Adrenal gland (tissue), 9 donors: ENCODE measurements at regions not wholly inside any gene's neighbourhood (a gene's known extent, or its start where the extent isn't known, plus 50 kb on each side); places are given as distances from the start of the nearest gene placed in this dataset.

Experiments
- DNase-seq, 7 donors: peaks; one replicate each; pipeline ENCODE4 v3.0.0-alpha.2; 2019 to 2020
- H3K27ac ChIP-seq, 5 donors: fragments of 200-600 bp; sonication (generic) in 4 of 5; 1 replicate in 3 of 5; 2 replicates in 2 of 5; pipeline versions ENCODE4 v1.5.1 to v1.8.0; 2016 to 2020; ENCODE audit warnings: mild to moderate bottlenecking in 1 of 5
- H3K27me3 ChIP-seq: fragments of 200-600 bp; 2 replicates; pipeline ENCODE4 v1.8.0; 2021
- H3K36me3 ChIP-seq, 2 donors: fragments of 200-600 bp; replicated peaks in 1 of 2; 1 replicate in 1 of 2; 2 replicates in 1 of 2; pipeline versions ENCODE4 v1.5.1 to v1.8.0; 2018 to 2022
- H3K4me1 ChIP-seq, 2 donors: fragments of 200-600 bp; replicated peaks in 1 of 2; 1 replicate in 1 of 2; 2 replicates in 1 of 2; pipeline versions ENCODE4 v1.5.1 to v1.8.0; 2018 to 2021
- H3K4me3 ChIP-seq, 4 donors: fragments of 200-600 bp; sonication (generic) in 3 of 4; one replicate each; pipeline ENCODE4 v1.5.1; 2016 to 2018
- H3K9me3 ChIP-seq, 3 donors: fragments of 200-600 bp; sonication (generic) in 1 of 3; replicated peaks in 1 of 3; 1 replicate in 2 of 3; 2 replicates in 1 of 3; pipeline versions ENCODE4 v1.5.1 to v1.8.0; 2016 to 2021
- POLR2A ChIP-seq, 2 donors: fragments of 450-650 bp; IDR thresholded peaks; one replicate each; pipeline ENCODE4 v1.6.1; 2017; ENCODE audit warnings: antibody characterized with exemption in 2 of 2, mild to moderate bottlenecking in 2 of 2, moderate library complexity in 1 of 2
- WGBS, 4 donors: extraction: QIAGEN DNeasy Blood & Tissue Kit in 2 of 4; methylation state at CpG; one replicate each; pipeline versions ENCODE4 v1.1.5 to v1.1.7; 2013 to 2017; 5-methylcytosine and 5-hydroxymethylcytosine counted together
- intact Hi-C, 2 donors: fragments of 100-400 bp; cut with DNase I; formaldehyde crosslinking; loops; one replicate each; pipeline versions ENCODE4 v1.14.1 to v1.15.0; 2022 to 2023
- TF ChIP-seq, protein P1 (sequence below), 6 experiments: fragments of 450-650 bp in 4 of 6; fragments of 200-600 bp in 2 of 6; sonication (generic) in 1 of 6; IDR thresholded peaks; 1 replicate in 5 of 6; 2 replicates in 1 of 6; pipeline versions ENCODE4 v1.5.1 to v1.8.0; 2016 to 2021; ENCODE audit warnings: antibody characterized with exemption in 6 of 6, mild to moderate bottlenecking in 2 of 6, moderate library complexity in 1 of 6
- donor health status: healthy with polysubstance abuse.
- donor health status: Bipolar disorder and iron deficiency.
- donor health status: DM: yes; HTN: yes; CAD: no.
- donor health status: DM: no; HTN: no; CAD: no.
- donor health status: DM: no; HTN: no; CAD: no.

DNA sequence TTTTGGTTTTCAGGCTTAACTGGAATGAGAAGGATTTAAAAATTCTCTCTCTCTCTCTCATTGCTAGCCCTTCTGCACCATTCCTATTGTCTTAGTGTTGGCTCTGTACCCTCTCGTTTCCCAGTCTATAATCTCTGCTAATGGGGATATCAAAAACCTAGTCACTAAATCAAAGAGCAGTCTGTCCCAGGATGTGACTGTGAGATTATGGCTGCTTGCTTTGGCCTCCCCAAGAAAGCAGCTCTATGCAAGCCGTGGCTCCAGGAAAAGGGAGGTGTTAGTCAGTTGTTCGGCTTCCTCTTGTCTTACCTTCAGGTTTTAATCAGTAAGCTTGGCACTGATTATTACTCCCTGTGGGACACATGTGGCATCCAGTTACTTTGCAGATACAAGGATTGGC lies 468.8 kb downstream of the USP25 start:
- no peaks in the 10 kb centered on the region for H3K9me3 ChIP-seq
- TF ChIP-seq POLR2A (IDR thresholded peaks at IDR 0.05), result no peak
- TF ChIP-seq, protein P1, sequence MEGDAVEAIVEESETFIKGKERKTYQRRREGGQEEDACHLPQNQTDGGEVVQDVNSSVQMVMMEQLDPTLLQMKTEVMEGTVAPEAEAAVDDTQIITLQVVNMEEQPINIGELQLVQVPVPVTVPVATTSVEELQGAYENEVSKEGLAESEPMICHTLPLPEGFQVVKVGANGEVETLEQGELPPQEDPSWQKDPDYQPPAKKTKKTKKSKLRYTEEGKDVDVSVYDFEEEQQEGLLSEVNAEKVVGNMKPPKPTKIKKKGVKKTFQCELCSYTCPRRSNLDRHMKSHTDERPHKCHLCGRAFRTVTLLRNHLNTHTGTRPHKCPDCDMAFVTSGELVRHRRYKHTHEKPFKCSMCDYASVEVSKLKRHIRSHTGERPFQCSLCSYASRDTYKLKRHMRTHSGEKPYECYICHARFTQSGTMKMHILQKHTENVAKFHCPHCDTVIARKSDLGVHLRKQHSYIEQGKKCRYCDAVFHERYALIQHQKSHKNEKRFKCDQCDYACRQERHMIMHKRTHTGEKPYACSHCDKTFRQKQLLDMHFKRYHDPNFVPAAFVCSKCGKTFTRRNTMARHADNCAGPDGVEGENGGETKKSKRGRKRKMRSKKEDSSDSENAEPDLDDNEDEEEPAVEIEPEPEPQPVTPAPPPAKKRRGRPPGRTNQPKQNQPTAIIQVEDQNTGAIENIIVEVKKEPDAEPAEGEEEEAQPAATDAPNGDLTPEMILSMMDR (IDR thresholded peaks at IDR 0.05), result no peak
- no peak for DNase-seq
- peaks cover under 1 to 7% of the 10 kb centered on the region in 2 donors for H3K4me1 ChIP-seq
- 75 to 86% (median 79%) methylated on average over 3 of the region's 3 CpGs for WGBS, 4 donors
- intact Hi-C loops, result no loop called here
- H3K36me3 ChIP-seq, result no peaks in the 10 kb centered on the region
- no peaks in the 10 kb centered on the region for H3K27me3 ChIP-seq
- H3K27ac ChIP-seq, result no peak overlapping the region
- H3K4me3 ChIP-seq, result no peak overlapping the region

DNA sequence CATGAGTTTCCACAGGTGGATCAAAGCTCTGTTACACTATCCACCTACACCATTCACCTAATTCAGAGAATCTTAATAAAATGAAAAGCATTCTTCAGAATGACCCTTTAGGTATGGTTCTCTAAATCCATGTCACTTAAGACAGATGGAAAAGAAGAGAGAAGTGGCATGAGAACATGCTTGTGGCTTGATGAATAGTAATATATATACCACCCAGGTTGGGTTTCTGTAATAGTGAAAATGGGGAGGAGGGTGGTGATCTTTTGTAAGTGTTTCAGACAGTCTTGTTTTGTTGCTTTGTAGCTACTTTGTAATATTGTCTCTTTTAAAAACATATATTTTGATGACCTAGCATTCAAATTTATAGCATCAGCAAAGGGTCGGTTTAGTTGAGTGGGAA lies 469.8 kb downstream of the USP25 start:
- no peak for TF ChIP-seq POLR2A (IDR thresholded peaks at IDR 0.05)
- TF ChIP-seq, protein P1 (IDR thresholded peaks at IDR 0.05), result no peak
- H3K36me3 ChIP-seq, result no peaks in the 10 kb centered on the region
- H3K4me1 ChIP-seq, result peaks cover 0 to 7% of the 10 kb centered on the region in 2 donors
- H3K27ac ChIP-seq, result no peak overlapping the region
- WGBS, 4 donors, result 0% methylated on average over 1 of the region's 1 CpG
- H3K9me3 ChIP-seq, result no peaks in the 10 kb centered on the region
- H3K4me3 ChIP-seq, result no peak overlapping the region
- H3K27me3 ChIP-seq, result no peaks in the 10 kb centered on the region
- no peak for DNase-seq
- intact Hi-C loops, result no loop called here

DNA sequence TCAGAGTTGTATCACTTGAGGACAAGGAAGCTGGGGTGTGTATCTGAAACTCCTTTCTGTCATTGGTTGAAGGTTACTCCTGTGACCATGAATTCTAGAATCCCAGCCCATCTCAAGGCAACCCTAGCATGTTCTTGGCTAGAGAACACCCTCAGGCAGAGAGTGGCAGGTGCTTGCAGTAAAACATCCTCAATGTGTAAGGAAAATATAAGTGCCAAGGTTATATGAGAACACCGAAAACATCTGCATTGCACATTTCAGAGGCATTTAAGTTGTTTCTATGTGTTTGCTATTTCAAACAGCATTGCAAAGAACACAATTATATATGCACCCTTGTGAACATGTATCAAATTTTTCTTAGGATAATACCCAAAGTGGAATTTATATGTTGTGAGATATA lies 471.9 kb downstream of the USP25 start:
- no peaks in the 10 kb centered on the region for H3K9me3 ChIP-seq
- DNase-seq, result no peak
- no peak overlapping the region for H3K4me3 ChIP-seq
- intact Hi-C loops, result no loop called here
- peaks cover 0 to 7% of the 10 kb centered on the region in 2 donors for H3K4me1 ChIP-seq
- no peaks in the 10 kb centered on the region for H3K36me3 ChIP-seq
- WGBS, 4 donors, result 94 to 100% (median 97%) methylated on average over 1 of the region's 1 CpG
- H3K27me3 ChIP-seq, result no peaks in the 10 kb centered on the region
- no peak overlapping the region for H3K27ac ChIP-seq
- TF ChIP-seq, protein P1 (IDR thresholded peaks at IDR 0.05), result no peak
- no peak for TF ChIP-seq POLR2A (IDR thresholded peaks at IDR 0.05)

DNA sequence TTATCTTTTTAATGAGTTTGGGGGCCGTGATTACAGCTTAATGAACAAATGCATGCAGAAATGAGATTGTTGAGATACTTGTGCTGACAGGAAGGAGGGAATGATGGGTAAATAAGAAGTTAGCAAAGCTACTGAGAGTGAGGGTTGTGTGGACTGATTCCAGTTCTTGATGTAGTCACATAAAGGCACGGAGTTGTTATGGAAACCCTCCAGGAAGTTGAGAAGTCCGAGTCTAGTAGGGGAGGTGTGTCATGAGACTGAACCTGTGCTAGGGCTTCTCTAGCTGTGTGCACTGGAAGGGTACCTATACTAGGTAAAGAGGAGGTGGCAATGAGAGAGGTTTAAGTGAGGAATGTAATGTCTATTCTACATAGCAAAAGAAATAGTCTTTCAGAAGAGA lies 475.7 kb downstream of the USP25 start:
- no peak for TF ChIP-seq POLR2A (IDR thresholded peaks at IDR 0.05)
- TF ChIP-seq, protein P1 (IDR thresholded peaks at IDR 0.05), result no peak
- WGBS, 4 donors, result 72 to 78% (median 74%) methylated on average over 3 of the region's 3 CpGs
- intact Hi-C loops, result no loop called here

More for the DNA sequence above, 475.7 kb downstream of the USP25 start:
- H3K4me1 ChIP-seq, result no peaks in the 10 kb centered on the region
- H3K9me3 ChIP-seq, result no peaks in the 10 kb centered on the region
- H3K36me3 ChIP-seq, result no peaks in the 10 kb centered on the region
- no peaks in the 10 kb centered on the region for H3K27me3 ChIP-seq
- no peak for DNase-seq
- H3K27ac ChIP-seq, result no peak overlapping the region
- no peak overlapping the region for H3K4me3 ChIP-seq
